GM18867 (cell line): ENCODE measurements at regions not wholly inside any gene's neighbourhood (a gene's known extent, or its start where the extent isn't known, plus 50 kb on each side); places are given as distances from the start of the nearest gene placed in this dataset.
"Not testable (repeated sequence)": the region's sequence is repeated elsewhere in the genome, so short reads cannot be mapped to it uniquely, and the experiment has no call there.

Experiments used
- ATAC-seq: cut with Tn5 transposase; IDR thresholded peaks from one replicate; pipeline ENCODE4 v1.9.1; 2021; ENCODE audit warnings: mild to moderate bottlenecking, moderate library complexity; ENCODE audit not compliant: unreplicated experiment

- no peak for ATAC-seq
These were observed 285.3 kb upstream of the FAM174A start for GRCh38 chr5:100249884-100250269.

DNA sequence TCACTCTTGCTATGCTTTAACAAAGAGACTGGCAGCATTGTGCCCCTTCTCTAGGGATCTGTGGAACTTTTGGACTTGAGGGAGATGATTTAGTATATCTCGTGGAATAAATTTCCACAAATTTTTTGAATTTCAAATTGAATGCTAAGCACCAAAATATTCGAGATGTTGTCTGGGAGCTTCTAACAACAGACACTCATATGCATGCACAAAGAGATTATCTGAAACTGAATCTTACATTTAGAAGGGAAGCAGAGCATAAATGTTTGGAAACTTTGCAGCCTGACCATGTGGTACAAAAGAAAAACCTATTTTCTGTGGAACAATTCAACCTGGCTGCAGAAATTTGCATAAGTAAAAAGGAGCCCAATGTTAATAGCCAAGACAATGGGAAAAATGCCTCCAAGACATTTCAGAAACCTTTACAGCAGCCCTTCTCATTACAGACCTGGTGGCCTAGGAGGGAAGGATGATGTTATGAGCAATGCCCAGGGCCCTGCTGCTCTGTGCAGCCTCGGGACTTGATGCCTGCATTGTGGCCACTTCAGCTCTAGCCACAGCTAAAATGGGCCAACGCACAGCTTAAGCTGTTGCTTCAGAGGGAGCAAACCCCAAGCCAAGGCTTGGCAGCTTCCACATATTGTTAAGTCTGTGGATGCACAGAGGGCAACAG is 285.8 kb upstream of the FAM174A start:
- ATAC-seq = no peak

GRCh38 chr5:100232736-100233135 is 302.4 kb upstream of the FAM174A start:
- no peak for ATAC-seq

DNA sequence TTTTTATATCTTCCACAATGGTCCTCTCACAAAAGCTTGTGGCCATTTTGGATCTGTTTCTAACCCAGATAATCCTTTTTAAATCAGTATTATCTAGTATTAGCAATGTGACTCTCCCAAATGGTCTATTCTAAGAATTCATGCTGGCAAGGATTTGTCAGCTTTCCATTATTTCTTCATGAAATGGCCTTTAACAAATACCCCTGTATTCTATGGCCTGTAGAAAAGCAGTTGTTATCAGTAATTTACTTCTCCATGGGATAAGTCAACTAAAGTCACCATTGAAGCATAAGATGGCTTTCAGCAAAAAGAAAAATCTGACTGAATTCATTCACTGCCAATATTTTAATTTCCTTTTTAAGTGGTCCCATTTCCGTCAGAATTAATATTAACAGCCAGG is 346.4 kb upstream of the FAM174A start:
- no peak for ATAC-seq

DNA sequence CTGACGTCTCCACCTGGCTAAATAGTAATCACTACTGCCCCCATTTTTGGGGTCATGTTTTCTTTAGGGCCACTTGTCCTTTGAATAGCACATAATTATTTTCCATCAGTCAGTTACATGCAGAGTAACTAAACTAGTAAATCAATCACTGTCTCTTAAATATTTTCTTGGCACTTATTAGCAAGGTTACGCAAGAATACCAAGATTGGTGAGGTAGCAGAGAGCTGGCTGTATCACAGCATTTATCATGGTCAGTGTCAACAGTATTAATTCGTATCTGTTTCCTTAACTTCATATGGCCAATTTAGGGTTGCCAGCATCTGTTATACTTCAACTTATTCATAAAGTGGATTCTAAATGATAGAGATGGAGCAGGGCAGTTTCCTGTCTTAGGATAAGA is 346.8 kb upstream of the FAM174A start:
- ATAC-seq = no peak

DNA sequence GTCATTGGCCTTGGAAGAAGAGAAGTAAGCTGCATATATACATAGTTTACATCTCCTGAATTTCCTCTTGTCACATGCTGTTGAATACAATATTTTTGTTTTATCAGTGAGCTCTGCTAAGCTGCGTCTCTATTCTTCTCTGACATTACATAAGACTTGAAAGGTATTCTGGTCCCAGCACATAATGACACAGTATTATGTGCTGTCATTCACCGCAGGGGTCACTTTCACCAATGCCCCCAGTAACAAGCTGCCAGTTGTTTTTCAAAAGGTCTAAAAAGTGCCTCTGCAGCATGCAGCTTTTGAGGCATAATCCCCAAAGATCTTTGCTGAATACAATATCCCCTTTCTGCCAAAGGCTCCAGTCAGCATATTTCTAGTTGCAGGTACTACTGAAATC is 349.0 kb upstream of the FAM174A start:
- ATAC-seq = no peak

- no peak for ATAC-seq
These were observed 352.8 kb upstream of the FAM174A start for GRCh38 chr5:100182402-100182801.

GRCh38 chr5:100175346-100175745 is 359.8 kb upstream of the FAM174A start:
- ATAC-seq = no peak

DNA sequence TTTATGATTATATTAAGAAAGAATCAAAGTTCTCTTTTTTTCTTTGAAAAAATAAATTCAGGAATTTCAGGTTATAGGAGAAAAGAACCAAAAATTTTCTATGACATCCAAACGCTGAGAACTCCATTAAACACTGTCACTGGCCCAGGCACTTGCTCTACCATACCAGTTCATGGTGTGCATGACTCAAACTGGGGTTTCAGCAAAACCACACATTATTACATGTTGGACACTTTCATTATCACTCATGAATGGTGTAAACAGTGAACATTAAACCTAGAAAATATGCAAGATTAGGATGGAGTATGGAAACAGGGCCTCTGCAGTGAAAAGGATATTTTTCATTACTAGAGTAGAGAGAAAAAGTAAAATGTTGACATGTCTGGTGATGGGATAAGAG is 369.9 kb upstream of the FAM174A start:
- ATAC-seq = peak; percentile 100

DNA sequence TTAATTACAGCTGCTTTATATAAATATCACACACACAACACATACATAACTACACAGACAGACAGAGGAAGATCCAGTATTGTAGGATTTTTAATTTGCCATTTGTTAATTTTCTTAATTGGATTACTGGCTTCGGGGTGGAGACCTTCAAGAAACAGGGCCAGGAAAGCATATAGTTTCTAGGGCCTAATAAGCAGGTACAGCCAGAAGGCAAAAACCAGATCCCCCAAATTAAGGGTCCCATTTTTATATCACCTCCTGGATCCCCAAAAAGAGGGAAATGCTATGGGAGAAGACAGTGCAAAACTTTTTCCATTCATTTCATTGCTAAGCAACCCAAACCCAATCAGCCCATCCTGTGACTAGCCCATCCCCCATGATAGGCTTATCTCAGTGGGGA is 373.3 kb upstream of the FAM174A start:
- ATAC-seq = no peak

DNA sequence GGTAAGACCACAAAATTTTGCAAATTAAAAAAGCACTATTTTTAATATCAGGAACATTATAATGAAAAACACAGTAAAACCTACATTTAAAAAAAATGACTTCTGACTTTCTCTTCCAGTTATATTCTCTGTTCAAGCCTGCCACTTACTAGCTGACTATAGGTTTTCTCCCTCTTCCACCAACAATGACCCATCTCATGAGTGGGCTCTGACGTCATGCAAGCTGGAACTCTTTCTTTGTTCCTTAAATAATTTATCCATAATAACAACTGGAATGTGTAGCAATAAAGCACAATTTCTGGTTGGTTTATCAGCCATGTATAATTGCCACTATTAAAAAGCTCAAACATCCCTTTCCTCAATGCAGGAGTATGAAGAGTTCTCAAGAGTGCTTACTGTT is 378.1 kb upstream of the FAM174A start:
- no peak for ATAC-seq

DNA sequence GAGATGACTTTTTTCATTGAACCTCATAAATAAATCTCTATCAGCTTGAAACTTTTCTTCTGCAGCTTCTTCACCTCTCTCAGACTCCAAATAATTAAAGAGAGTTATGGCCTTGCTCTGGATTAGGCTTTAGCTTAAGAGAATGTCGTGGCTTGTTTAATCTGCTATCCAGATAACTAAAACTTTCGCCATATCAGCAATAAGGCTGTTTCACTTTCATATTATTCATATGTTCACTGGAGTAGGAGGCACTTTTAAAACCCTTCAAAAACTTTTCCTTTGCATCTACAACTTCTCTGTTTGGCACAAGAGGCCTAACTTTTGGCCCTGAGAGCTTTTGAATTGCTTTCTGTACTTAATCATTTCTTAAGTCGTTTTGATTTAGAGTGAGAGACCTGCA is 386.9 kb upstream of the FAM174A start:
- no peak for ATAC-seq

- ATAC-seq = no peak
These were observed 392.6 kb upstream of the FAM174A start for GRCh38 chr5:100142607-100143006.

GRCh38 chr5:100131161-100131560 is 404.0 kb upstream of the FAM174A start:
- ATAC-seq = no peak

GRCh38 chr5:100130307-100130706 is 404.9 kb upstream of the FAM174A start:
- no peak for ATAC-seq

- ATAC-seq = no peak
These were observed 415.3 kb upstream of the FAM174A start for GRCh38 chr5:100119903-100120302.

DNA sequence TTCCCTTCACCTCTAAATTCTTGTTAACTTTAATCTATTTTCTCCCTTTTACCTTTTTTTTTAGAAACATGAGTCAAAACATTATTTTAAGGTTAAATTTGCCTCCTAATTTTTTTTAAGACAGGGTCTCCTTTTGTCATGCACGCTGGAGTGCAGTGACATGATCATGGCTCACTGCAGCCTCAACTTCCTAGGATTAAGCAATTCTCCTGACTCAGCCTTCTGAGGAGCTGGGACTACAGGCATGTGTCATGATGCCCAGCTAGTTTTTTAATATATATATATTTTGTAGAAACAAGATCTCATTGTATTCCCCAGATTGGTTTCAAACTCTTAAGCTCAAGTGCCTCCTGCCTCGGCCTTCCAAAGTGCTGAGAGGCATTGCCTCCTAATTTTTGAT is 424.7 kb upstream of the FAM174A start:
- ATAC-seq = no peak

GRCh38 chr5:100108883-100109282 is 426.3 kb upstream of the FAM174A start:
- ATAC-seq = no peak

GRCh38 chr5:100103592-100104119 is 431.5 kb upstream of the FAM174A start:
- ATAC-seq = not testable (repeated sequence)

DNA sequence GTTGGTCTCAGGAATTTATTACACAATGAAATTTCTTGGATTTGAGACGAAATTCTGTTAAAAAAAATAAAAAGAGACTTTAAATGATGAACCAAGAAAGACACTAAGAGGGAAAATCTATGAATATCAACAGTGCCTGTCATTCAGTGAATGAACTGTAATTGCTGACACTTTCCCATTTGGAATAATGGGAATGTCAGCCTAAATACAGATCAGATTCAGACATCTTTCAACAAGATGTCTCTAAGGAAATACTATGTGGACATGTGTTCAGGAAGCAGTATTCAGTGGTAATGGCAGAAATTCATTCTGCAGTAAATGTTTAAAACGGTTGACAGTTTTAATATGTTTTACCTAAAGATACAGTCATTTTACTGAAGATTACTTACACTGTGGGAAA is 433.7 kb upstream of the FAM174A start:
- ATAC-seq = not testable (repeated sequence)

DNA sequence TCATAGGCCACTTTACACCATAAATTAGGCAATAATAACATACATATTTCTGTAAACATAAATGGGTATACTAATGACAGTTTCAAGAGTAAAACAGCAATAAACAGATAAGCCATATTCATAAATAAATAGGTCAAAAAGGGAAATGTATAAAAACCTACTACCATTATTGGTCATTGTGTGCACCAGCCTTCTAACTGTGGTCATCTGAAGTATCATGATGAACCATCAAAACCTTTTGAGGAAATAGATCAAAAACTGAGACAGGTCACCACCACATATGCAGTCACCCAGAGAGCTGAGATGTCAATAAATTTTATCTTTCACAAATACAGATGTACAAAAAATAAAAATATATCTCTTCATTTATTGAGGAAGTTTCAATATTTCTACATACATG is 438.8 kb upstream of the FAM174A start:
- ATAC-seq = not testable (repeated sequence)

GRCh38 chr5:100080703-100081102 is 454.5 kb upstream of the FAM174A start:
- ATAC-seq = not testable (repeated sequence)

GRCh38 chr5:100079163-100079562 is 456.0 kb upstream of the FAM174A start:
- ATAC-seq = not testable (repeated sequence)
